Liver (tissue), 8 donors: ENCODE measurements at regions not wholly inside any gene's neighbourhood (a gene's known extent, or its start where the extent isn't known, plus 50 kb on each side); places are given as distances from the start of the nearest gene placed in this dataset.

Source experiments
- DNase-seq: peaks from one replicate; pipeline ENCODE4 v3.0.0-alpha.2; 2017; ENCODE audit warnings: low spot score
- H3K27ac ChIP-seq, 2 donors: one replicate each; pipeline ENCODE4 v1.7.0; 2013; ENCODE audit warnings: inconsistent platforms in 2 of 2, low read length in 2 of 2, control low read depth in 1 of 2, low read depth in 1 of 2, mild to moderate bottlenecking in 1 of 2
- H3K27me3 ChIP-seq, 4 donors: one replicate each; pipeline versions ENCODE4 v1.6.1 to v1.7.0; 2013; ENCODE audit warnings: low read length in 3 of 4, inconsistent platforms in 1 of 4, mild to moderate bottlenecking in 1 of 4, moderate library complexity in 1 of 4; ENCODE audit not compliant: control insufficient read depth in 4 of 4, insufficient read depth in 4 of 4
- H3K36me3 ChIP-seq, 4 donors: one replicate each; pipeline versions ENCODE4 v1.6.1 to v1.7.0; 2013; ENCODE audit warnings: low read length in 3 of 4, mild to moderate bottlenecking in 3 of 4, low read depth in 1 of 4, moderate library complexity in 1 of 4; ENCODE audit not compliant: control insufficient read depth in 4 of 4, insufficient read depth in 3 of 4
- H3K4me1 ChIP-seq, 4 donors: one replicate each; pipeline versions ENCODE4 v1.6.1 to v1.7.0; 2013; ENCODE audit warnings: low read length in 3 of 4, mild to moderate bottlenecking in 3 of 4, moderate library complexity in 1 of 4; ENCODE audit not compliant: control insufficient read depth in 4 of 4, insufficient read depth in 4 of 4
- H3K4me3 ChIP-seq, 3 donors: one replicate each; pipeline versions ENCODE4 v1.6.1 to v1.7.0; 2013; ENCODE audit warnings: low read length in 3 of 3, control low read depth in 1 of 3, low read depth in 1 of 3, mild to moderate bottlenecking in 1 of 3
- H3K9ac ChIP-seq, 2 donors: one replicate each; pipeline ENCODE4 v1.7.0; 2013; ENCODE audit warnings: low read length in 2 of 2, mild to moderate bottlenecking in 2 of 2, moderate library complexity in 2 of 2, control low read depth in 1 of 2, low read depth in 1 of 2
- H3K9me3 ChIP-seq, 4 donors: one replicate each; pipeline versions ENCODE4 v1.6.1 to v1.7.0; 2013; ENCODE audit warnings: low read length in 3 of 4; ENCODE audit not compliant: control insufficient read depth in 4 of 4
- ATF3 ChIP-seq: IDR thresholded peaks from 2 replicates; pipeline ENCODE4 v1.6.1; 2016; ENCODE audit warnings: antibody characterized with exemption
- EGR1 ChIP-seq, 2 donors: IDR thresholded peaks; 2 replicates each; pipeline ENCODE4 v1.6.1; 2016 to 2018; ENCODE audit warnings: antibody characterized with exemption in 2 of 2, low read depth in 2 of 2
- FOXA1 ChIP-seq: IDR thresholded peaks from 2 replicates; pipeline ENCODE4 v1.6.1; 2016; ENCODE audit warnings: antibody characterized with exemption
- FOXA2 ChIP-seq: IDR thresholded peaks from 2 replicates; pipeline ENCODE4 v1.6.1; 2016; ENCODE audit warnings: antibody characterized with exemption
- GABPA ChIP-seq, 2 donors: IDR thresholded peaks in 1 of 2; conservative IDR thresholded peaks in 1 of 2; 2 replicates each; pipeline ENCODE4 v1.6.1; 2016; ENCODE audit warnings: antibody characterized with exemption in 2 of 2, mild to moderate bottlenecking in 1 of 2, moderate library complexity in 1 of 2
- HNF4A ChIP-seq, 2 donors: conservative IDR thresholded peaks; 2 replicates each; pipeline ENCODE4 v1.6.1; 2016; ENCODE audit warnings: antibody characterized with exemption in 2 of 2, mild to moderate bottlenecking in 2 of 2
- HNF4G ChIP-seq: IDR thresholded peaks from 2 replicates; pipeline ENCODE4 v1.6.1; 2016; ENCODE audit warnings: antibody characterized with exemption
- JUND ChIP-seq, 2 donors: IDR thresholded peaks; 2 replicates each; pipeline ENCODE4 v1.6.1; 2016; ENCODE audit warnings: antibody characterized with exemption in 2 of 2
- NR2F2 ChIP-seq: IDR thresholded peaks from 2 replicates; pipeline ENCODE4 v1.6.1; 2016; ENCODE audit warnings: antibody characterized with exemption
- RAD21 ChIP-seq, 2 donors: IDR thresholded peaks; 2 replicates each; pipeline ENCODE4 v1.6.1; 2016; ENCODE audit warnings: antibody characterized with exemption in 2 of 2, mild to moderate bottlenecking in 2 of 2
- REST ChIP-seq: IDR thresholded peaks from 2 replicates; pipeline ENCODE4 v1.6.1; 2016; ENCODE audit warnings: antibody characterized with exemption, mild to moderate bottlenecking
- RXRA ChIP-seq, 2 donors: IDR thresholded peaks; 2 replicates each; pipeline ENCODE4 v1.6.1; 2017 to 2018; ENCODE audit warnings: antibody characterized with exemption in 2 of 2, mild to moderate bottlenecking in 1 of 2
- SP1 ChIP-seq: IDR thresholded peaks from 2 replicates; pipeline ENCODE4 v1.6.1; 2018; ENCODE audit warnings: antibody characterized with exemption, mild to moderate bottlenecking
- TAF1 ChIP-seq: conservative IDR thresholded peaks from 2 replicates; pipeline ENCODE4 v1.6.1; 2016; ENCODE audit warnings: antibody characterized with exemption, mild to moderate bottlenecking
- YY1 ChIP-seq: IDR thresholded peaks from 2 replicates; pipeline ENCODE4 v1.6.1; 2016; ENCODE audit warnings: antibody characterized with exemption, mild to moderate bottlenecking
- WGBS: extraction: QIAGEN DNeasy Blood & Tissue Kit; methylation state at CpG from one replicate; pipeline ENCODE4 v1.1.7; 2013; 5-methylcytosine and 5-hydroxymethylcytosine counted together
- TF ChIP-seq, protein P1 (sequence below): IDR thresholded peaks from 2 replicates; pipeline ENCODE4 v1.6.1; 2016; ENCODE audit warnings: antibody characterized with exemption
- TF ChIP-seq, protein P2 (sequence below): IDR thresholded peaks from 2 replicates; pipeline ENCODE4 v1.6.1; 2016; ENCODE audit warnings: antibody characterized with exemption
- TF ChIP-seq, protein P3 (sequence below): fragments of 150-350 bp; IDR thresholded peaks from 2 replicates; pipeline ENCODE4 v1.5.1; 2017; ENCODE audit warnings: improper control_type of control experiment, low read depth, low read length; ENCODE audit not compliant: missing input control
- donor health status: healthy.
- donor health status: healthy.
- donor health status: healthy.
- donor health status: healthy.
- donor health status: healthy.

DNA sequence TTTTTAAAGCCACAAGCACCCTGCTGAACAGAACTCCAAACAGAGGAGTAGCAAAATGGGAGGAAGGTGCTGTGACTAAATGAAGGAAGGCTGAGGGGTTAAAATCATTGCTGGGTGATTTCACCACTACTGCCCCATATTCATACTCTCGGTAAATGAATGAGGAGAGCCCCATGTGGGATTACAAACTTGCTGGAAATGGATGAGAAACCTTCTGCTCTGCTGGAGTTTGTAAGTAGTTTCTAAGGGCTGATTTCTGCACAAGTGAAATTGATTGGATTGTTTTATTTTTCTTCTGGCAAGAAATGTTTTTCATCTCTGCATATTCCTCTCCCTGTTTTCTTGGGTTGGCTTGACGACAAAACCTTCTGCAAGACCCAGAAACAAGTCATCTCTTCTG, 533.5 kb upstream of the MMS22L start:
- no peak for DNase-seq
- TF ChIP-seq SP1 (no peak), RXRA (IDR thresholded peaks at IDR 0.05) (no peak), ATF3 (no peak), EGR1 (IDR thresholded peaks at IDR 0.05; ENCODE audit: low read depth in 2 of 2) (no peak), FOXA2 (no peak), NR2F2 (no peak), TAF1 (no peak), REST (no peak), YY1 (no peak), GABPA (IDR thresholded peaks at IDR 0.05 in 1 of 2, conservative IDR thresholded peaks at IDR 0.05 in 1 of 2) (no peak), HNF4G (no peak), FOXA1 (no peak), JUND (IDR thresholded peaks at IDR 0.05) (no peak), HNF4A (conservative IDR thresholded peaks at IDR 0.05) (no peak)
- TF ChIP-seq, protein P1, sequence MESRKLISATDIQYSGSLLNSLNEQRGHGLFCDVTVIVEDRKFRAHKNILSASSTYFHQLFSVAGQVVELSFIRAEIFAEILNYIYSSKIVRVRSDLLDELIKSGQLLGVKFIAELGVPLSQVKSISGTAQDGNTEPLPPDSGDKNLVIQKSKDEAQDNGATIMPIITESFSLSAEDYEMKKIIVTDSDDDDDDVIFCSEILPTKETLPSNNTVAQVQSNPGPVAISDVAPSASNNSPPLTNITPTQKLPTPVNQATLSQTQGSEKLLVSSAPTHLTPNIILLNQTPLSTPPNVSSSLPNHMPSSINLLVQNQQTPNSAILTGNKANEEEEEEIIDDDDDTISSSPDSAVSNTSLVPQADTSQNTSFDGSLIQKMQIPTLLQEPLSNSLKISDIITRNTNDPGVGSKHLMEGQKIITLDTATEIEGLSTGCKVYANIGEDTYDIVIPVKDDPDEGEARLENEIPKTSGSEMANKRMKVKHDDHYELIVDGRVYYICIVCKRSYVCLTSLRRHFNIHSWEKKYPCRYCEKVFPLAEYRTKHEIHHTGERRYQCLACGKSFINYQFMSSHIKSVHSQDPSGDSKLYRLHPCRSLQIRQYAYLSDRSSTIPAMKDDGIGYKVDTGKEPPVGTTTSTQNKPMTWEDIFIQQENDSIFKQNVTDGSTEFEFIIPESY: no peak
- TF ChIP-seq, protein P2, sequence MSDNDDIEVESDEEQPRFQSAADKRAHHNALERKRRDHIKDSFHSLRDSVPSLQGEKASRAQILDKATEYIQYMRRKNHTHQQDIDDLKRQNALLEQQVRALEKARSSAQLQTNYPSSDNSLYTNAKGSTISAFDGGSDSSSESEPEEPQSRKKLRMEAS: no peak
- TF ChIP-seq, protein P3, sequence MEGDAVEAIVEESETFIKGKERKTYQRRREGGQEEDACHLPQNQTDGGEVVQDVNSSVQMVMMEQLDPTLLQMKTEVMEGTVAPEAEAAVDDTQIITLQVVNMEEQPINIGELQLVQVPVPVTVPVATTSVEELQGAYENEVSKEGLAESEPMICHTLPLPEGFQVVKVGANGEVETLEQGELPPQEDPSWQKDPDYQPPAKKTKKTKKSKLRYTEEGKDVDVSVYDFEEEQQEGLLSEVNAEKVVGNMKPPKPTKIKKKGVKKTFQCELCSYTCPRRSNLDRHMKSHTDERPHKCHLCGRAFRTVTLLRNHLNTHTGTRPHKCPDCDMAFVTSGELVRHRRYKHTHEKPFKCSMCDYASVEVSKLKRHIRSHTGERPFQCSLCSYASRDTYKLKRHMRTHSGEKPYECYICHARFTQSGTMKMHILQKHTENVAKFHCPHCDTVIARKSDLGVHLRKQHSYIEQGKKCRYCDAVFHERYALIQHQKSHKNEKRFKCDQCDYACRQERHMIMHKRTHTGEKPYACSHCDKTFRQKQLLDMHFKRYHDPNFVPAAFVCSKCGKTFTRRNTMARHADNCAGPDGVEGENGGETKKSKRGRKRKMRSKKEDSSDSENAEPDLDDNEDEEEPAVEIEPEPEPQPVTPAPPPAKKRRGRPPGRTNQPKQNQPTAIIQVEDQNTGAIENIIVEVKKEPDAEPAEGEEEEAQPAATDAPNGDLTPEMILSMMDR: no peak
- H3K36me3 ChIP-seq: no peaks in the 10 kb centered on the region
- H3K9ac ChIP-seq: no peak overlapping the region
- peaks cover 0 to 1% (median 0%) of the 10 kb centered on the region in 4 donors for H3K4me1 ChIP-seq
- H3K9me3 ChIP-seq: no peaks in the 10 kb centered on the region
- H3K4me3 ChIP-seq: no peak overlapping the region
- 70% methylated on average over 2 of the region's 2 CpGs for WGBS
- no peak overlapping the region for H3K27ac ChIP-seq
- H3K27me3 ChIP-seq: peaks cover 0 to 8% (median 2%) of the 10 kb centered on the region in 4 donors

- Histone ChIP-seq H3K36me3 (no peaks in the 10 kb centered on the region), H3K9ac (no peak overlapping the region), H3K4me3 (no peak overlapping the region), H3K9me3 (no peaks in the 10 kb centered on the region), H3K4me1 (peaks cover 0 to 1% (median 0%) of the 10 kb centered on the region in 4 donors), H3K27ac (no peak overlapping the region), H3K27me3 (peaks cover 0 to 8% (median 2%) of the 10 kb centered on the region in 4 donors)
- no peak for DNase-seq
- WGBS: 43% methylated on average over 3 of the region's 3 CpGs
- no peak for TF ChIP-seq HNF4A (conservative IDR thresholded peaks at IDR 0.05)
- no peak for TF ChIP-seq RAD21 (IDR thresholded peaks at IDR 0.05)
- no peak for TF ChIP-seq SP1
- TF ChIP-seq REST: no peak
- TF ChIP-seq ATF3: no peak
- TF ChIP-seq RXRA (IDR thresholded peaks at IDR 0.05): no peak
Measured at GRCh38 chr6:97819710-97820109, 536.7 kb upstream of the MMS22L start.
